Stimulated activated CD4-positive, alpha-beta T cell treated with anti-CD3 and anti-CD28 coated beads, Interleukin-15, amount 100 ng/mL, for 48 hours (primary cell): ENCODE measurements at regions not wholly inside any gene's neighbourhood (a gene's known extent, or its start where the extent isn't known, plus 50 kb on each side); places are given as distances from the start of the nearest gene placed in this dataset.
"Not testable (repeated sequence)": the region's sequence is repeated elsewhere in the genome, so short reads cannot be mapped to it uniquely, and the experiment has no call there.

Experiments
- DNase-seq, 2 donors: peaks; one replicate each; pipeline ENCODE4 v3.0.0-alpha.2; 2020; ENCODE audit warnings: low read depth in 2 of 2

DNA sequence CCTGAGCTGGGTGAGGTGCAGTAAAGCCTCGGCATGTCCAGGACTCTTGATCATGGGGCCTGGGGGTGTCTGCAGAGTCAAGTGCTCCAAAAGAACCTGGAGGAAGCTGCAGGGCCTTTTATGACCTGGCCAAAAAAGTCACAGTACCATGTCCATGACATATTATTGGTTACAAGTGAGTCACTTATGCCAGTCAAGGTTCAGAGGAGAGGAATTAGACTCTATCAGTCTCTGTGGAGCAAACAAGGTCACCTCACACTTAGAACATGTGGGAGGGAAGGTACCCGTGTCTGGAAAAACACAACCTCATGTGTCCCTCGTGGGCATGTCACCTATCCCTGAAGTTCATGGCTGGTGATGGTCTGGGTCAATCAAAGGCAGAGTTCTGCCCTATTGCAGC lies 465.7 kb downstream of the FBXO15 start:
- no peak for DNase-seq

GRCh38 chr18:73681398-73681797 lies 466.2 kb downstream of the FBXO15 start:
- no peak for DNase-seq

- DNase-seq: no peak
Observed at GRCh38 chr18:73679941-73680712, 467.5 kb downstream of the FBXO15 start.

DNA sequence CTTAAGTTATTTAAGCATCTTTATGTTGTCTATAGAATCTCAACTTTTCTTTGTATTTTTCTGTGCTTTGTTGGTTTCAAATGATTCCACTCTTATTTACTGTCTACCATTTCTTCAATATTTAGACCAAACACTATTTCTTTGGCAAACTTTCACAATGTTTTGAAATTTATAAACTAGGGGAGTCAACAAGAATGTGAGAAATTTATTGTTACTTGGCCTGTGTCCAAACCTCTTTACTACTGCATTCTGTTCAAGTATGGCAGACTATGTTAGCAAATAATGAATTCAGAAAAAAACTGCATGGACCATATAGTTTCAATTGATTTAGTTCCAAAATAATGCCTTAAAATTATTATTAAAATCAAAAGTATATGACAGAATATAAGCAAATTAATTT lies 470.2 kb downstream of the FBXO15 start:
- no peak for DNase-seq

- no peak for DNase-seq
Observed at GRCh38 chr18:73674125-73674865, 473.3 kb downstream of the FBXO15 start.

DNA sequence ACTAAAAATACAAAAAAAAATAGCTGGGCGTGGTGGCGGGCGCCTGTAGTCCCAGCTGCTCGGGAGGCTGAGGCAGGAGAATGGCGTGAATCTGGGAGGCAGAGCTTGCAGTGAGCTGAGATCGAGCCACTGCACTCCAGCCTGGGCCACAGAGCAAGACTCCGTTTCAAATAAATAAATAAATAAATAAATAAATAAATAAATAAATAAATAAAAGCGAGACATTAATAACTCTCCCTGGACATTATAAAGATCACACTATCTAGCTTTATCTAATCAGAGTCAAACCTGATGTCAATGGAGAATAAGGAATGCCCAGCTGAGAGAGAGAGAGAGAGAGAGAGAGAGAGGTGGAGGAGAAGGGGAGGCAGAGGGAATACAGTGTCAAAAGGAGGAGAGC lies 476.2 kb downstream of the FBXO15 start:
- DNase-seq: not testable (repeated sequence)

- no peak for DNase-seq
Observed at GRCh38 chr18:73670524-73670923, 477.1 kb downstream of the FBXO15 start.

- DNase-seq: no peak
Observed at GRCh38 chr18:73670039-73670438, 477.6 kb downstream of the FBXO15 start.

GRCh38 chr18:73669297-73669696 lies 478.3 kb downstream of the FBXO15 start:
- DNase-seq: no peak

DNA sequence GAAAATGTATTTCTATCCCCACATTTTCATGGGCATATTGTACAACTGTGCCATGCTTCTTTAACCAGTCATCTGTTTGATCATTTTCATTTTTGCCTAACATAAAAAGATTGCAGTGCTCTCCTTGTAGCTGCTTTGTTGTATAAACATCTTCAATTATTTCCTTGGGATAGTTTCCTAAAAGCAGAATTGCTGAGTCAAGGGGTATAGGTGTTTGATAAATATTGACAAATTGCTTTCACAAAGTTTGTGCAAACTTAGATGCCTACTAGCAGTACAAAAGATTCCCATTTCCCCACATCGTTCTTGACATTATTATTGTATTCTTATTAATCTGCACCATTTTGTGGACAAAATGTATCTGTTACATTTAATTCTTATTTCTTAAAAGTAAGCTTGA lies 479.6 kb downstream of the FBXO15 start:
- no peak for DNase-seq

DNA sequence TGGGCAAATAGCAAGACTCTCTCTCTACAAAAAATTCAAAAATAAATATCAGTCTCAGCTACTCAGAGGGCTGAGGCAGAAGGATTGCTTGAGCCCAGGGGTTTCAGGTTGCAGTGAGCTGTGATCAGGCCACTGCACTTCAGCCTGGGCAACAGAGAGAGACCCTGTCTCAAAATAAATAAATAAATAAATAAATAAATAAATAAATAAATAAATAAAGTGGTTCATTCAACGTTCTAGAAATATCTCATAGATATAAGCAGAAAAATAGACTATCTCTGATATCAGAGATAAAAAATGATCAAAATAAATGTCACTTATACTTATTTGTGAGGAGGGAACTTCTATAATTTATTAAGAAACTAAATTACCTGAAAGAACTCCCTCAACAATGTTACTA lies 480.9 kb downstream of the FBXO15 start:
- DNase-seq: no peak

GRCh38 chr18:73664896-73665295 lies 482.7 kb downstream of the FBXO15 start:
- DNase-seq: no peak

DNA sequence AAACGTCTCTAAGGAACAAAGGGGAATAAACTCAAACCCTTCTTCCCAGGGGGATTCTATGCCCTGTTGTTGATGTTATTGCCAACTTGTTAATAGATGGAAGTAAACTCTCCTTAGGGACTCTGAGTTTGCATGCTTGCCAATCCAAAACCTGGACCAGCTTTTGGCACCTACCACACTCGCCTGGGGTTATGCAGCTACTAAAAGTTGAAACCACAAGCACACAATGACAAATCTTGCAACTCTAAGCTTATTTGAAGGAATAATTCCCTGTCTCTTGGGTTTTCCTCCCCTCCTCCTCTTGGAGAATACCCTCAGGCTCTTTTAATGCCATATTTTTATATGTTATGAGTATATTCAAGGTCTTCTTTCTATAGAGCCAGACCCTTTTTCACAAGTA lies 484.1 kb downstream of the FBXO15 start:
- no peak for DNase-seq

DNA sequence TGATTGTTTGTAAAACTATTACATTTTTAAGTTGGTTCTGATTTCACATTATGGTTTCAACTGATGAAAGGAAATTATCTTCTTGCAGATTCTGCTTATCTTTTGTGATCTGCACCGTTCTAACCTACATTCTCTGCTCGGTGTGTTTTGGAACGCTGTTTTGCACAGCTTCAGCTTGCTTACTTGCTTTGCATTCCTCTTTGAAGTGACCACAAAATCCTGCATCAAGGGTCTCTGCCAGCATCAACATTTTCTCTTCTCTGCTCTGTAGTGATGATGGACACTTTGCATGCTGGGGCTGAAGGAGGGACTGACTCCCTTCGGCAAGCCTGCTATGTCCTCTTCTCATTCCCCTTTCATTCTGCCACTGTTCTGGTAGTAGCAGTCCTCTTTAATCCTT lies 485.2 kb downstream of the FBXO15 start:
- DNase-seq: no peak

- DNase-seq: no peak
Observed at GRCh38 chr18:73660931-73661856, 486.4 kb downstream of the FBXO15 start.

DNA sequence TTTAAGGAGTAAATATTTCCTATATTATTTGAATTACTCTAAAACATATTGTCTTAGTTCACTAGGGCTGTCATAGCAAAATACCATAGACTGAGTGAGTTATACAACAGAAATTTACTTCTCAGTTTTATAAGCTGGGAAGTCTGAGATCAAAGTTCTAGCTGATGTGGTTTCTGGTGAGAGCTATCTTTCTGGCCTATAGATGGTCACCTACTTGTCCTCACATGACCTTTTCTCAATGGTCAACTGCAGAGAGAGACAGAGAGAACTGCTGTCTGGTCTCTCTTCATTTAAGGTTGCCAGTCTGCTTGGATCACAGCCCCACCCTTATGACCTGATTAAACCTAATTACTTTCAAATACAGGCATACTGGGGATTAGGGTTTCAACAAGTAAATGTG lies 490.9 kb downstream of the FBXO15 start:
- no peak for DNase-seq

GRCh38 chr18:73653827-73654226 lies 493.8 kb downstream of the FBXO15 start:
- DNase-seq: no peak

DNA sequence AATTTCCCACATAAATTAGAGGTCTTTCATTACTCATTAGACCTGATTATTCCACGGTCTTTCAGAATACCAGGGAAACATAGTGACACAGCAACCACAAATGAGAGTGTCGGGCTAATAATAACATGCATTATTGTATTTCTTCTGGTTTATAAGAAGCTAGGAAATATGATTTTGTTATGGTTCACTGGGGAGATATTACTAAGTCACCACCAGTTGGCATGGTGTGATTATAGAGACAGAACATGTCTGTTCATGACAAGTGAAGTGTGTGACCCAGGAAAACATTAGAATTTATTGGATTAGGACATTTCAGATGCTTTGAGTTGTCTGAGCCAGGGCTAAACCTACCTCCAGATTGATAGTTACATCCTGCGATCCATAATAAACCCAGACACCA lies 494.4 kb downstream of the FBXO15 start:
- no peak for DNase-seq

GRCh38 chr18:73647391-73647790 lies 500.2 kb downstream of the FBXO15 start:
- no peak for DNase-seq

DNA sequence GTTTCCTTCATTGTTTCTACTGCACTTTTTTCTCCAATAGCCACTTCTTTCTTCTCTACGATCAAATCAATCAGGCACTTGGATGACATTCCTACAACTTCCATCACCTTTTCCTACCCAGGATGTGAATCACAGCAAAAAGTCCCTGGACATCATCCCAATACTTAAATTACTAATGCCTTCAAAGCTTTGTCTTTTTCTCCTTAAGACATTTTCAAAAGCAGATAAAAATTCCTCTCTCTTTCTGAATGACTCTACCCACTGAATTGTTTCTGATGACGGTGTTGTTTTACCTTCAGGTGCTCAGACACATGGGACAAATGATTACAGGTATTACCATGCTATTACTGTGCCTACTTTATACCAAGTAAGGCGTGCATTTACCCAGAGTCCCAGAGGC lies 500.9 kb downstream of the FBXO15 start:
- DNase-seq: no peak

DNA sequence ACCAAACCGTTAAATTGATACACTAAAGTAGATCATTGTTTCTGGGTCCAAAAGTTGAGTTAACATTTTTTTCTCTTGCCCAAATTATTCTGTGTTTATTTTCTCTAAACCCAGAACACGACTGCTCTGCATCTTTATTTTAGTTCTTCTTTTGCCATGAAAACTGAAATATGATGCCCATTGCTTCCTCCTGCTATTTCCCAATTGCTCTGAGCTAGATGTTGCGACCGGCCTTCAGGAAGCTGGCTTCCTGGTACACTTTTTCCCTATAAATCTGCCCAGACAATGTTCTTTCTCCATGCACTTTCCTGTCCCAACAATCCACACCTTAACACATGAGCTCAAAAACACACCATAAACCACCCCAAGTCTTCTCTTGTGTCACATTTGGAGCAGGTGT lies 501.4 kb downstream of the FBXO15 start:
- no peak for DNase-seq

GRCh38 chr18:73645160-73645715 lies 502.4 kb downstream of the FBXO15 start:
- no peak for DNase-seq
